ENCODE measurements at regions not wholly inside any gene's neighbourhood (a gene's known extent, or its start where the extent isn't known, plus 50 kb on each side); places are given as distances from the start of the nearest gene placed in this dataset.

- Histone ChIP-seq H3T11ph (ENCODE audit: low read length) (no peak overlapping the region), H2BK120ac (ENCODE audit: low read depth, low read length, poor library complexity, severe bottlenecking) (no peak overlapping the region), H4K5ac (ENCODE audit: insufficient read length, low read depth, low read length) (no peak overlapping the region), H4K91ac (ENCODE audit: insufficient read length, low read depth, low read length) (no peak overlapping the region), H3K27ac (ENCODE audit: insufficient read length, low read depth, low read length) (no peak overlapping the region), H3K9me3 (ENCODE audit: control insufficient read depth, low read depth, low read length) (no peaks in the 10 kb centered on the region), H3K14ac (ENCODE audit: insufficient read depth, low read length) (peak overlapping the region; percentile 4; the same call in 1 of the 2 replicates), H2BK15ac (ENCODE audit: low read depth, low read length) (no peak overlapping the region), H4K8ac (replicated peaks; ENCODE audit: insufficient read length, low read depth, low read length) (no peak overlapping the region), H3K4ac (ENCODE audit: low read depth, low read length) (no peak overlapping the region), H3K4me1 (ENCODE audit: insufficient read depth, low read length) (no peaks in the 10 kb centered on the region), H3K27me3 (ENCODE audit: insufficient read depth, low read length) (no peaks in the 10 kb centered on the region; the same call in 1 of the 2 replicates), H3K9ac (ENCODE audit: extremely low read depth, insufficient read length, low read length) (no peak overlapping the region), H2AK5ac (ENCODE audit: insufficient read length, low read length) (no peak overlapping the region), H3K23me2 (ENCODE audit: insufficient read length, low read depth, low read length, poor library complexity, severe bottlenecking) (peaks cover 5% of the 10 kb centered on the region), H3K4me2 (ENCODE audit: insufficient read depth, insufficient read length, low read length) (no peak overlapping the region), H4K20me1 (ENCODE audit: control insufficient read depth, insufficient read depth, insufficient read length) (no peaks in the 10 kb centered on the region), H3K18ac (ENCODE audit: insufficient read length, low read depth, low read length) (no peak overlapping the region), H3K79me2 (ENCODE audit: insufficient read depth, low read length) (no peaks in the 10 kb centered on the region), H3K56ac (ENCODE audit: insufficient read length, low read depth, low read length) (no peak overlapping the region), H2BK12ac (ENCODE audit: insufficient read length, low read depth, low read length) (no peak overlapping the region), H2BK20ac (ENCODE audit: low read depth, low read length, poor library complexity, severe bottlenecking) (no peak overlapping the region), H2BK5ac (ENCODE audit: insufficient read length, low read length) (no peak overlapping the region), H3K23ac (ENCODE audit: insufficient read length, low read depth, low read length) (no peak overlapping the region), H2AFZ (ENCODE audit: low read length) (no peak overlapping the region), H3K79me1 (ENCODE audit: insufficient read depth, low read depth, low read length, poor library complexity, severe bottlenecking) (no peaks in the 10 kb centered on the region)
- Mint-ChIP-seq H3K4me3 (no peak overlapping the region), H3K27me3 (ENCODE audit: low read depth) (peaks cover 6% of the 10 kb centered on the region), H3K27ac (no peak overlapping the region; a peak in 1 of 7 replicates), H3K36me3 (ENCODE audit: insufficient read depth in 1 of 3, low read depth in 3 of 3) (no peaks in the 10 kb centered on the region), H3K4me1 (peaks cover 10 to 16% of the 10 kb centered on the region in 2 experiments), H3K9me3 (no peaks in the 10 kb centered on the region)
- no peak for TF ChIP-seq CTCF (conservative IDR thresholded peaks at IDR 0.05)
- no peak for DNase-seq
- no CpG with 5 or more reads among the region's 10 CpGs for WGBS (ENCODE audit: extremely low coverage, insufficient read length, low lambda C conversion rate)
Observed at GRCh38 chr22:19598054-19598855, 74.0 kb upstream of the CLDN5 start.

Data from H9 (cell line).